Psoas muscle (tissue), 7 donors: ENCODE measurements at regions not wholly inside any gene's neighbourhood (a gene's known extent, or its start where the extent isn't known, plus 50 kb on each side); places are given as distances from the start of the nearest gene placed in this dataset.
"Not testable (repeated sequence)": the region's sequence is repeated elsewhere in the genome, so short reads cannot be mapped to it uniquely, and the experiment has no call there.

ENCODE experiments used
- ATAC-seq, 4 donors: fragments of 200-7000 bp; cut with Tn5 transposase; one replicate each; pipeline ENCODE4 v1.9.1; 2020; ENCODE audit warnings: moderate library complexity in 3 of 4, mild to moderate bottlenecking in 2 of 4
- DNase-seq, 2 donors: peaks; one replicate each; pipeline ENCODE4 v3.0.0-alpha.2; 2020
- H3K27ac ChIP-seq: fragments of 200-600 bp; one replicate; pipeline ENCODE4 v1.8.0; 2022
- H3K27me3 ChIP-seq, 3 donors: fragments of 200-600 bp in 1 of 3; one replicate each; pipeline versions ENCODE4 v1.6.1 to v1.8.0; 2013 to 2022; ENCODE audit warnings: low read length in 2 of 3, mild to moderate bottlenecking in 2 of 3, moderate library complexity in 1 of 3; ENCODE audit not compliant: insufficient read depth in 3 of 3
- H3K36me3 ChIP-seq, 2 donors: fragments of 200-600 bp in 1 of 2; one replicate each; pipeline versions ENCODE4 v1.6.1 to v1.8.0; 2013 to 2022; ENCODE audit warnings: low read depth in 1 of 2, mild to moderate bottlenecking in 1 of 2, moderate library complexity in 1 of 2; ENCODE audit not compliant: insufficient read depth in 1 of 2
- H3K4me1 ChIP-seq: fragments of 200-600 bp; one replicate; pipeline ENCODE4 v1.8.0; 2022
- H3K4me3 ChIP-seq: fragments of 200-600 bp; one replicate; pipeline ENCODE4 v1.8.0; 2022; ENCODE audit warnings: mild to moderate bottlenecking
- H3K9me3 ChIP-seq: fragments of 200-600 bp; one replicate; pipeline ENCODE4 v1.8.0; 2022
- WGBS, 3 donors: extraction: QIAGEN DNeasy Blood & Tissue Kit; methylation state at CpG; one replicate each; pipeline versions ENCODE4 v1.1.6 to v1.1.7; 2013; 5-methylcytosine and 5-hydroxymethylcytosine counted together
- intact Hi-C, 2 donors: fragments of 100-400 bp; cut with DNase I; formaldehyde crosslinking; loops; one replicate each; pipeline versions ENCODE4 v1.11.0 to v1.14.2; 2022
- TF ChIP-seq, protein P1 (sequence below): fragments of 200-600 bp; IDR thresholded peaks from one replicate; pipeline ENCODE4 v1.8.0; 2022; ENCODE audit warnings: antibody characterized with exemption
- donor health status: healthy with polysubstance abuse.
- donor health status: DM: no; HTN: no; CAD: no; lungs with moderate emphysema.
- donor health status: Bipolar disorder and iron deficiency.
- donor health status: healthy.
- donor health status: DM: yes; HTN: yes; CAD: no.
- donor health status: DM: no; HTN: no; CAD: no.
- donor health status: DM: yes; HTN: yes; CAD: no.

DNA sequence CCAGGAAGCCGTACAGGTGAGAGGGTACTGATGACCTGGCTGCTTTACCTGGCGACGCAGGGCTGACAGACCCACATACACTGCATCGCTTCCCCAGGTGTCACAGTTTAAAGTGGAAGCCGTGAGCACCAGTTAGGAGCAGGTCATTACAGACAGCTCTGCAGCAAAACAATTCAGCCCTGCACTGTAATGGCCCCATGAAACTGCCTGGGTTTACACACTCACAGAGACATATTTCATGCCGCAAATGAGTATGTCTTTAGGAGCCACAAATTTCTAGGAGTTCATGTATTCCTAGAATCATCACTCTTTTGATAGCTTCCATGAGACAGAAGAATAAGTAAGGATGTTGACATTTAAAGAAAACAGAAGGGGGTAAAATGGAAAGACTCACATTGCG is 723.1 kb downstream of the MATN1 start:
- ATAC-seq (no peak), DNase-seq (no peak)
- TF ChIP-seq, protein P1, sequence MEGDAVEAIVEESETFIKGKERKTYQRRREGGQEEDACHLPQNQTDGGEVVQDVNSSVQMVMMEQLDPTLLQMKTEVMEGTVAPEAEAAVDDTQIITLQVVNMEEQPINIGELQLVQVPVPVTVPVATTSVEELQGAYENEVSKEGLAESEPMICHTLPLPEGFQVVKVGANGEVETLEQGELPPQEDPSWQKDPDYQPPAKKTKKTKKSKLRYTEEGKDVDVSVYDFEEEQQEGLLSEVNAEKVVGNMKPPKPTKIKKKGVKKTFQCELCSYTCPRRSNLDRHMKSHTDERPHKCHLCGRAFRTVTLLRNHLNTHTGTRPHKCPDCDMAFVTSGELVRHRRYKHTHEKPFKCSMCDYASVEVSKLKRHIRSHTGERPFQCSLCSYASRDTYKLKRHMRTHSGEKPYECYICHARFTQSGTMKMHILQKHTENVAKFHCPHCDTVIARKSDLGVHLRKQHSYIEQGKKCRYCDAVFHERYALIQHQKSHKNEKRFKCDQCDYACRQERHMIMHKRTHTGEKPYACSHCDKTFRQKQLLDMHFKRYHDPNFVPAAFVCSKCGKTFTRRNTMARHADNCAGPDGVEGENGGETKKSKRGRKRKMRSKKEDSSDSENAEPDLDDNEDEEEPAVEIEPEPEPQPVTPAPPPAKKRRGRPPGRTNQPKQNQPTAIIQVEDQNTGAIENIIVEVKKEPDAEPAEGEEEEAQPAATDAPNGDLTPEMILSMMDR = no peak
- no peak overlapping the region for H3K27ac ChIP-seq
- no peaks in the 10 kb centered on the region for H3K9me3 ChIP-seq
- no peaks in the 10 kb centered on the region for H3K4me1 ChIP-seq
- intact Hi-C loops = no loop called here
- H3K27me3 ChIP-seq = no peaks in the 10 kb centered on the region
- WGBS, 3 donors = 88 to 90% (median 88%) methylated on average over 7 of the region's 7 CpGs
- H3K4me3 ChIP-seq = no peak overlapping the region
- H3K36me3 ChIP-seq = no peaks in the 10 kb centered on the region

DNA sequence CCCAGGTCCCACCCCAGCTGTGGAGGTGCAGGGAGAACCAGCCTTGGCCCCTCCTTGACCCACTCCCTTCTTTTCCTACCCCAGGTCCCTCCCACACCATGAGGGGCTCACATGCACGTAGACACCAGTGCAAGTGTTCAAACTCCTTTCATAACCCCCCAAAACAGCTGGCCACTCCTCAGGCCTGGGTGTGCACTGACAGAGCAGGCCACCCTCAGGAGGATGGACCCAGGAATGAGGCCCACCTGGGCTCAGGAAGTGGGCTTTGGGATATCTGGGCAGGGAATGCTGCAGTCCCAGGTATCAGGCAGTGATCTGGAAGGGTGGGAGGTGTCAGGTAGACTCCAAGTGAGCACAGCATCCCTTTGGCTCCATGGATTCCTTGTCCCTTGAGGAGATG is 723.8 kb downstream of the MATN1 start:
- intact Hi-C loops = no loop called here
- Histone ChIP-seq H3K9me3 (peaks cover 4% of the 10 kb centered on the region), H3K36me3 (no peaks in the 10 kb centered on the region), H3K4me3 (no peak overlapping the region), H3K4me1 (no peaks in the 10 kb centered on the region), H3K27ac (no peak overlapping the region), H3K27me3 (no peaks in the 10 kb centered on the region)
- WGBS, 3 donors = 63 to 92% (median 88%) methylated on average over 1 of the region's 1 CpG
- ATAC-seq (no peak), DNase-seq (no peak)
- TF ChIP-seq, protein P1 = no peak

DNA sequence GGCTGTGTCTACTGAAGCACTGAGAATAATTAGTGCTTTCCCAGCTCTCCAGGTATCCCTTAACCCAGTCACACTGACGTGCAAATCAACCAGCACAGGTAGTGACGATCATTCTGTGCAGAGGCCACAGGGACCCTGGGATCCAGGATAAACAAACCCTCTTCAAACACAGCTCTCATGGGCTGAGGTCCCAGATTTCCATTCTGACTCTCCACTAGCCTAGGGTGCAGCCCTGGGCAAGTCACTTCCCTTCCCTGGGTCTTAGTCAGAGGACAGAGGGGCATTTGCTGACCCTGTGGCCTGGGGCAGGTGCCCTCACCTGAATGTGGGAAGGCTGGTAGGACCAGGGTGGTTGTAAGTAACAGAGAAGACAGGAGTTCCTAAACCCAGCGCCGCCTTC is 724.7 kb downstream of the MATN1 start:
- ATAC-seq = no peak
- Histone ChIP-seq H3K27ac (no peak overlapping the region), H3K4me3 (no peak overlapping the region), H3K36me3 (no peaks in the 10 kb centered on the region), H3K27me3 (no peaks in the 10 kb centered on the region), H3K4me1 (no peaks in the 10 kb centered on the region), H3K9me3 (peaks cover 6% of the 10 kb centered on the region)
- TF ChIP-seq, protein P1 = no peak
- DNase-seq = no peak
- 76 to 88% (median 77%) methylated on average over 4 of the region's 4 CpGs for WGBS, 3 donors
- intact Hi-C loops = no loop called here

DNA sequence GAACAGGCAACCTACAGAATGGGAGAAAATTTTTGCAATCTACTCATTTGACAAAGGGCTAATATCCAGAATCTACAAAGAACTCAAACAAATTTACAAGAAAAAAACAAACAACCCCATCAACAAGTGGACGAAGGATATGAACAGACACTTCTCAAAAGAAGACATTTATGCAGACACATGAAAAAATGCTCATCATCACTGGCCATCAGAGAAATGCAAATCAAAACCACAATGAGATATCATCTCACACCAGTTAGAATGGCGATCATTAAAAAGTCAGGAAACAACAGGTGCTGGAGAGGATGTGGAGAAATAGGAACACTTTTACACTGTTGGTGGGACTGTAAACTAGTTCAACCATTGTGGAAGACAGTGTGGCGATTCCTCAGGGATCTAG is 725.6 kb downstream of the MATN1 start:
- H3K4me1 ChIP-seq, H3K36me3 ChIP-seq, H3K27me3 ChIP-seq, H3K9me3 ChIP-seq, intact Hi-C loops, H3K4me3 ChIP-seq, H3K27ac ChIP-seq, DNase-seq, ATAC-seq: not testable (repeated sequence)
- WGBS, 3 donors = 81 to 100% (median 85%) methylated on average over 1 of the region's 3 CpGs

DNA sequence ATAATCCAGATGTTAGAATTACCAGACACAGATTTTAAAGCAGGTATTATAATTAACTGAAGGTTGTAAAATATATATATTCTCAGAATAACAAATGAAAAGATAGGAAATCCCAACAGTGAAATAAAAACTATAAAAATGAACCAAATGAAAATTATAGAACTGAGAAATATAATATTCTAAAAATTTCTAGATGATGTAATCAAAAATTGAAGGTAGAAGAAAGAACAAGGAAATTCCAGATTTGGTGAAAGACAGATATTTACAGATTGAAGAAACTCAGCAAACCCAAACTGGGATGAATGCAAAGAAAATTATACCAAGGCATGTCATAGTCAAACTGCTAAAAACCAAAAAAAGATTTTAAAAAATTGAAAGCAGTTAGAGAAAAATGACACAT is 729.4 kb downstream of the MATN1 start:
- ATAC-seq (no peak), DNase-seq (no peak)
- Histone ChIP-seq H3K4me3 (no peak overlapping the region), H3K9me3 (peaks cover 9% of the 10 kb centered on the region), H3K27ac (no peak overlapping the region), H3K27me3 (peaks cover 0 to 11% (median 0%) of the 10 kb centered on the region in 3 donors), H3K36me3 (no peaks in the 10 kb centered on the region), H3K4me1 (no peaks in the 10 kb centered on the region)
- intact Hi-C loops = no loop called here
- TF ChIP-seq, protein P1 = no peak
